ENCODE measurements at regions not wholly inside any gene's neighbourhood (a gene's known extent, or its start where the extent isn't known, plus 50 kb on each side); places are given as distances from the start of the nearest gene placed in this dataset.

GRCh38 chr10:36608251-36608650, 517.1 kb upstream of the ANKRD30A start:
- WGBS (ENCODE audit: insufficient coverage, insufficient replicate concordance, low lambda C conversion rate, missing lambda C conversion rate): 0% methylated on average over 1 of the region's 1 CpG
- FAIRE-seq: no peak
- H3K27me3 ChIP-seq (replicated peaks in 1 of 2; ENCODE audit: control insufficient read depth in 2 of 2, insufficient read depth in 2 of 2, low read length in 1 of 2): no peaks in the 10 kb centered on the region
- no peak for TF ChIP-seq ASH2L (IDR thresholded peaks at IDR 0.05; ENCODE audit: borderline replicate concordance, low read depth)
- TF ChIP-seq ZBTB33 (IDR thresholded peaks at IDR 0.05): no peak
- no peak for TF ChIP-seq BHLHE40 (IDR thresholded peaks at IDR 0.05; ENCODE audit: borderline replicate concordance in 1 of 2, low read depth in 2 of 2, low read length in 1 of 2)
- no peak for TF ChIP-seq SREBF2 (IDR thresholded peaks at IDR 0.05; ENCODE audit: low read length)
- no peak for TF ChIP-seq ZNF622 (IDR thresholded peaks at IDR 0.05)
- TF ChIP-seq FOXM1 (IDR thresholded peaks at IDR 0.05; ENCODE audit: low read depth, low read length): no peak
- no peak for TF ChIP-seq JUND (IDR thresholded peaks at IDR 0.05; ENCODE audit: low read depth, low read length)
- no peak for TF ChIP-seq MTA2 (IDR thresholded peaks at IDR 0.05; ENCODE audit: low read depth)
- TF ChIP-seq, protein P1, sequence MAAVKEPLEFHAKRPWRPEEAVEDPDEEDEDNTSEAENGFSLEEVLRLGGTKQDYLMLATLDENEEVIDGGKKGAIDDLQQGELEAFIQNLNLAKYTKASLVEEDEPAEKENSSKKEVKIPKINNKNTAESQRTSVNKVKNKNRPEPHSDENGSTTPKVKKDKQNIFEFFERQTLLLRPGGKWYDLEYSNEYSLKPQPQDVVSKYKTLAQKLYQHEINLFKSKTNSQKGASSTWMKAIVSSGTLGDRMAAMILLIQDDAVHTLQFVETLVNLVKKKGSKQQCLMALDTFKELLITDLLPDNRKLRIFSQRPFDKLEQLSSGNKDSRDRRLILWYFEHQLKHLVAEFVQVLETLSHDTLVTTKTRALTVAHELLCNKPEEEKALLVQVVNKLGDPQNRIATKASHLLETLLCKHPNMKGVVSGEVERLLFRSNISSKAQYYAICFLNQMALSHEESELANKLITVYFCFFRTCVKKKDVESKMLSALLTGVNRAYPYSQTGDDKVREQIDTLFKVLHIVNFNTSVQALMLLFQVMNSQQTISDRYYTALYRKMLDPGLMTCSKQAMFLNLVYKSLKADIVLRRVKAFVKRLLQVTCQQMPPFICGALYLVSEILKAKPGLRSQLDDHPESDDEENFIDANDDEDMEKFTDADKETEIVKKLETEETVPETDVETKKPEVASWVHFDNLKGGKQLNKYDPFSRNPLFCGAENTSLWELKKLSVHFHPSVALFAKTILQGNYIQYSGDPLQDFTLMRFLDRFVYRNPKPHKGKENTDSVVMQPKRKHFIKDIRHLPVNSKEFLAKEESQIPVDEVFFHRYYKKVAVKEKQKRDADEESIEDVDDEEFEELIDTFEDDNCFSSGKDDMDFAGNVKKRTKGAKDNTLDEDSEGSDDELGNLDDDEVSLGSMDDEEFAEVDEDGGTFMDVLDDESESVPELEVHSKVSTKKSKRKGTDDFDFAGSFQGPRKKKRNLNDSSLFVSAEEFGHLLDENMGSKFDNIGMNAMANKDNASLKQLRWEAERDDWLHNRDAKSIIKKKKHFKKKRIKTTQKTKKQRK (IDR thresholded peaks at IDR 0.05; ENCODE audit: low read depth, low read length): no peak
- TF ChIP-seq MYB (IDR thresholded peaks at IDR 0.05; ENCODE audit: borderline replicate concordance, low read depth, low read length): no peak
- no peak for TF ChIP-seq IRF3 (IDR thresholded peaks at IDR 0.05)
- no peak for TF ChIP-seq FOXK2 (IDR thresholded peaks at IDR 0.05)
- TF ChIP-seq SUZ12 (IDR thresholded peaks at IDR 0.05; ENCODE audit: unreplicated experiment): no peak
- TF ChIP-seq ZSCAN29 (IDR thresholded peaks at IDR 0.05): no peak
- TF ChIP-seq NR2C1 (IDR thresholded peaks at IDR 0.05): no peak
- BruUV-seq (replicated peaks): no TSS peak
- no peaks in the 10 kb centered on the region for H3K79me2 ChIP-seq (ENCODE audit: control insufficient read depth, insufficient read depth, low read length)
- ChIA-PET RAD21 (ENCODE audit: unreplicated experiment) (no interaction called here), CTCF (no interaction called here), SMC1A (ENCODE audit: uncharacterized antibody, unreplicated experiment) (no interaction called here), POLR2A (no interaction called here)
- no peak overlapping the region for H2AFZ ChIP-seq (ENCODE audit: control insufficient read depth, low read depth, low read length)
- in situ Hi-C loops (cut with MboI): no loop called here
- no peaks in the 10 kb centered on the region for H4K20me1 ChIP-seq (ENCODE audit: control insufficient read depth, insufficient read depth)
- no peak for ATAC-seq
- no peak overlapping the region for H3K27ac ChIP-seq (ENCODE audit: control insufficient read depth, insufficient read depth)
- H3K4me2 ChIP-seq (ENCODE audit: control insufficient read depth, insufficient read depth): no peak overlapping the region
- H3K9ac ChIP-seq (ENCODE audit: control insufficient read depth, insufficient read depth, low read length): no peak overlapping the region
- no peaks in the 10 kb centered on the region for H3K4me1 ChIP-seq (ENCODE audit: control insufficient read depth, insufficient read depth, low read length)
- no peaks in the 10 kb centered on the region for H3K36me3 ChIP-seq (ENCODE audit: control insufficient read depth in 2 of 2, insufficient read depth in 2 of 2, low read length in 1 of 2)
- intact Hi-C loops (cut with micrococcal nuclease; ENCODE audit: unreplicated experiment): no loop called here
- no peak for DNase-seq (ENCODE audit: low read depth, low spot score)
- H3K4me3 ChIP-seq: no peak overlapping the region
- no peaks in the 10 kb centered on the region for H3K9me3 ChIP-seq (replicated peaks; ENCODE audit: control insufficient read depth, insufficient read depth, low read length)
